Glutamatergic neuron (in vitro differentiated cells): ENCODE measurements at regions not wholly inside any gene's neighbourhood (a gene's known extent, or its start where the extent isn't known, plus 50 kb on each side); places are given as distances from the start of the nearest gene placed in this dataset.

ENCODE experiments used
- DNase-seq: peaks from one replicate; pipeline ENCODE4 v3.0.0; 2022
- H3K27ac Mint-ChIP-seq: one replicate; pipeline ENCODE4 v1.8.0; 2020; ENCODE audit warnings: mild to moderate bottlenecking, mixed read lengths, inconsistent platforms; ENCODE audit not compliant: unreplicated experiment
- H3K27me3 Mint-ChIP-seq: one replicate; pipeline ENCODE4 v1.8.0; 2020; ENCODE audit warnings: mild to moderate bottlenecking, moderate library complexity, mixed read lengths, inconsistent platforms; ENCODE audit not compliant: unreplicated experiment
- H3K36me3 Mint-ChIP-seq: one replicate; pipeline ENCODE4 v1.8.0; 2020; ENCODE audit warnings: mild to moderate bottlenecking, mixed read lengths, inconsistent platforms; ENCODE audit not compliant: unreplicated experiment
- H3K4me1 Mint-ChIP-seq: one replicate; pipeline ENCODE4 v1.8.0; 2020; ENCODE audit warnings: mild to moderate bottlenecking, low read depth, mixed read lengths, inconsistent platforms; ENCODE audit not compliant: unreplicated experiment
- H3K4me3 Mint-ChIP-seq: one replicate; pipeline ENCODE4 v1.8.0; 2020; ENCODE audit warnings: mild to moderate bottlenecking, mixed read lengths, inconsistent platforms; ENCODE audit not compliant: unreplicated experiment
- H3K9me3 Mint-ChIP-seq: one replicate; pipeline ENCODE4 v1.8.0; 2020; ENCODE audit warnings: mild to moderate bottlenecking, moderate library complexity, mixed read lengths, inconsistent platforms; ENCODE audit not compliant: unreplicated experiment
- CTCF ChIP-seq: fragments of 200-600 bp; sonication (generic); IDR thresholded peaks from one replicate; pipeline ENCODE4 v1.5.0; 2021; ENCODE audit not compliant: partially characterized antibody, unreplicated experiment

GRCh38 chr22:49331223-49331815 lies 496.4 kb downstream of the BRD1 start:
- H3K4me1 Mint-ChIP-seq, result no peaks in the 10 kb centered on the region
- no peak overlapping the region for H3K4me3 Mint-ChIP-seq
- no peak for TF ChIP-seq CTCF
- H3K9me3 Mint-ChIP-seq, result peaks cover 24% of the 10 kb centered on the region
- peaks cover 9% of the 10 kb centered on the region for H3K36me3 Mint-ChIP-seq
- H3K27me3 Mint-ChIP-seq, result peaks cover 2% of the 10 kb centered on the region
- no peak for DNase-seq
- no peak overlapping the region for H3K27ac Mint-ChIP-seq

GRCh38 chr22:49330421-49331222 lies 497.1 kb downstream of the BRD1 start:
- H3K4me1 Mint-ChIP-seq, result no peaks in the 10 kb centered on the region
- peaks cover 20% of the 10 kb centered on the region for H3K9me3 Mint-ChIP-seq
- DNase-seq, result no peak
- peaks cover 9% of the 10 kb centered on the region for H3K36me3 Mint-ChIP-seq
- TF ChIP-seq CTCF, result no peak
- H3K27ac Mint-ChIP-seq, result no peak overlapping the region
- no peak overlapping the region for H3K4me3 Mint-ChIP-seq
- H3K27me3 Mint-ChIP-seq, result peaks cover 2% of the 10 kb centered on the region

GRCh38 chr22:49329636-49330035 lies 498.0 kb downstream of the BRD1 start:
- H3K27ac Mint-ChIP-seq, result no peak overlapping the region
- H3K4me3 Mint-ChIP-seq, result no peak overlapping the region
- peaks cover 24% of the 10 kb centered on the region for H3K9me3 Mint-ChIP-seq
- DNase-seq, result no peak
- peaks cover 4% of the 10 kb centered on the region for H3K27me3 Mint-ChIP-seq
- TF ChIP-seq CTCF, result no peak
- no peaks in the 10 kb centered on the region for H3K4me1 Mint-ChIP-seq
- H3K36me3 Mint-ChIP-seq, result peaks cover 9% of the 10 kb centered on the region

- Mint-ChIP-seq H3K27me3 (peaks cover 4% of the 10 kb centered on the region), H3K4me3 (no peak overlapping the region), H3K4me1 (no peaks in the 10 kb centered on the region), H3K27ac (no peak overlapping the region), H3K36me3 (peaks cover 9% of the 10 kb centered on the region), H3K9me3 (peaks cover 27% of the 10 kb centered on the region)
- no peak for DNase-seq
- no peak for TF ChIP-seq CTCF
These were observed 498.9 kb downstream of the BRD1 start for GRCh38 chr22:49328630-49329405.
